ENCODE measurements at regions not wholly inside any gene's neighbourhood (a gene's known extent, or its start where the extent isn't known, plus 50 kb on each side); places are given as distances from the start of the nearest gene placed in this dataset.

- TF ChIP-seq EZH2 (IDR thresholded peaks at IDR 0.05; ENCODE audit: low read depth) (no peak), CTCF (conservative IDR thresholded peaks at IDR 0.05) (no peak)
- CTCF ChIA-PET: no interaction called here
- Histone ChIP-seq H3K27ac (no peak overlapping the region), H3K27me3 (ENCODE audit: insufficient read depth, low read depth) (no peaks in the 10 kb centered on the region), H3K9me2 (ENCODE audit: insufficient read depth) (no peaks in the 10 kb centered on the region), H3K4me3 (no peak overlapping the region), H4K20me1 (ENCODE audit: insufficient read depth) (no peaks in the 10 kb centered on the region), H3K79me2 (ENCODE audit: low read depth) (no peaks in the 10 kb centered on the region), H3K36me3 (ENCODE audit: low read depth) (no peaks in the 10 kb centered on the region), H2AFZ (no peak overlapping the region), H3K4me1 (replicated peaks; ENCODE audit: insufficient read depth) (no peaks in the 10 kb centered on the region), H3F3A (ENCODE audit: insufficient read depth, low read depth) (no peaks in the 10 kb centered on the region), H3K9me3 (ENCODE audit: insufficient read depth, low read depth) (no peaks in the 10 kb centered on the region), H3K4me2 (no peak overlapping the region)
- no TSS peak for BruUV-seq (replicated peaks)
- POLR2A ChIA-PET (ENCODE audit: unreplicated experiment): no interaction called here
- no peak for DNase-seq
- intact Hi-C loops (cut with micrococcal nuclease; ENCODE audit: unreplicated experiment): loop anchor here (10.0 kb wide), 1 partner anchor 190 kb away; no protein-coding TSS in a partner anchor
These were observed 71.6 kb upstream of the CTTNBP2 start for GRCh38 chr7:117944886-117945285.

GRCh38 chr7:117946151-117946633, 73.0 kb upstream of the CTTNBP2 start:
- H3K27me3 ChIP-seq (ENCODE audit: insufficient read depth, low read depth): no peaks in the 10 kb centered on the region
- intact Hi-C loops (cut with micrococcal nuclease; ENCODE audit: unreplicated experiment): loop anchor here (10.0 kb wide), 1 partner anchor 191 kb away; no protein-coding TSS in a partner anchor
- H2AFZ ChIP-seq: no peak overlapping the region
- TF ChIP-seq EZH2 (IDR thresholded peaks at IDR 0.05; ENCODE audit: low read depth) (no peak), CTCF (conservative IDR thresholded peaks at IDR 0.05) (no peak)
- H3F3A ChIP-seq (ENCODE audit: insufficient read depth, low read depth): no peaks in the 10 kb centered on the region
- POLR2A ChIA-PET (ENCODE audit: unreplicated experiment): no interaction called here
- no peaks in the 10 kb centered on the region for H3K79me2 ChIP-seq (ENCODE audit: low read depth)
- no peak overlapping the region for H3K27ac ChIP-seq
- H3K36me3 ChIP-seq (ENCODE audit: low read depth): no peaks in the 10 kb centered on the region
- H3K9me2 ChIP-seq (ENCODE audit: insufficient read depth): no peaks in the 10 kb centered on the region
- no peak overlapping the region for H3K4me2 ChIP-seq
- H3K4me1 ChIP-seq (replicated peaks; ENCODE audit: insufficient read depth): no peaks in the 10 kb centered on the region
- CTCF ChIA-PET: interaction anchor here (0.5 kb wide), 1 partner anchor 135 kb away, joined by 7 read pairs; no protein-coding TSS in a partner anchor
- no peak overlapping the region for H3K4me3 ChIP-seq
- no peak for DNase-seq
- BruUV-seq (replicated peaks): no TSS peak
- no peaks in the 10 kb centered on the region for H4K20me1 ChIP-seq (ENCODE audit: insufficient read depth)
- H3K9me3 ChIP-seq (ENCODE audit: insufficient read depth, low read depth): no peaks in the 10 kb centered on the region

GRCh38 chr7:117949232-117949631, 76.0 kb upstream of the CTTNBP2 start:
- POLR2A ChIA-PET (ENCODE audit: unreplicated experiment): no interaction called here

More at GRCh38 chr7:117949232-117949631, 76.0 kb upstream of the CTTNBP2 start:
- BruUV-seq (replicated peaks): no TSS peak
- Histone ChIP-seq H3K79me2 (ENCODE audit: low read depth) (no peaks in the 10 kb centered on the region), H3K4me2 (no peak overlapping the region), H3K9me2 (ENCODE audit: insufficient read depth) (peaks cover 5% of the 10 kb centered on the region; the same call in 1 of the 2 replicates), H3K27ac (no peak overlapping the region), H3K4me1 (replicated peaks; ENCODE audit: insufficient read depth) (0 out of 2 replicates have a peak, but pooled peaks cover 7% of the 10 kb centered on the region), H3K9me3 (ENCODE audit: insufficient read depth, low read depth) (no peaks in the 10 kb centered on the region), H4K20me1 (ENCODE audit: insufficient read depth) (no peaks in the 10 kb centered on the region), H3F3A (ENCODE audit: insufficient read depth, low read depth) (no peaks in the 10 kb centered on the region), H3K4me3 (no peak overlapping the region), H2AFZ (no peak overlapping the region), H3K27me3 (ENCODE audit: insufficient read depth, low read depth) (no peaks in the 10 kb centered on the region), H3K36me3 (ENCODE audit: low read depth) (no peaks in the 10 kb centered on the region)
- CTCF ChIA-PET: no interaction called here
- no peak for DNase-seq
- TF ChIP-seq CTCF (conservative IDR thresholded peaks at IDR 0.05) (no peak), EZH2 (IDR thresholded peaks at IDR 0.05; ENCODE audit: low read depth) (no peak)
- intact Hi-C loops (cut with micrococcal nuclease; ENCODE audit: unreplicated experiment): loop anchor here (10.0 kb wide), 1 partner anchor 194 kb away; no protein-coding TSS in a partner anchor
